Neural crest cell (in vitro differentiated cells): ENCODE measurements at regions not wholly inside any gene's neighbourhood (a gene's known extent, or its start where the extent isn't known, plus 50 kb on each side); places are given as distances from the start of the nearest gene placed in this dataset.

Source experiments
- DNase-seq: peaks from one replicate; pipeline ENCODE4 v3.0.0; 2021; ENCODE audit warnings: low read depth, mixed read lengths, low spot score
- H3K27ac Mint-ChIP-seq: one replicate; pipeline ENCODE4 v1.8.0; 2021; ENCODE audit warnings: mild to moderate bottlenecking, mixed read lengths; ENCODE audit not compliant: unreplicated experiment
- H3K27me3 Mint-ChIP-seq: 2 replicates; pipeline ENCODE4 v1.8.0; 2021; ENCODE audit warnings: low read depth, mild to moderate bottlenecking, mixed read lengths
- H3K36me3 Mint-ChIP-seq: 2 replicates; pipeline ENCODE4 v1.8.0; 2021; ENCODE audit warnings: low read depth, mild to moderate bottlenecking, mixed read lengths
- H3K4me1 Mint-ChIP-seq: 2 replicates; pipeline ENCODE4 v1.8.0; 2021; ENCODE audit warnings: mixed read lengths
- H3K4me3 Mint-ChIP-seq: one replicate; pipeline ENCODE4 v1.8.0; 2021; ENCODE audit warnings: mild to moderate bottlenecking, mixed read lengths
- H3K9me3 Mint-ChIP-seq: 2 replicates; pipeline ENCODE4 v1.8.0; 2021; ENCODE audit warnings: mixed read lengths
- CTCF ChIP-seq: fragments of 200-600 bp; sonication (generic); conservative IDR thresholded peaks from 2 replicates; pipeline ENCODE4 v1.5.0; 2021; ENCODE audit warnings: antibody characterized with exemption, mild to moderate bottlenecking

DNA sequence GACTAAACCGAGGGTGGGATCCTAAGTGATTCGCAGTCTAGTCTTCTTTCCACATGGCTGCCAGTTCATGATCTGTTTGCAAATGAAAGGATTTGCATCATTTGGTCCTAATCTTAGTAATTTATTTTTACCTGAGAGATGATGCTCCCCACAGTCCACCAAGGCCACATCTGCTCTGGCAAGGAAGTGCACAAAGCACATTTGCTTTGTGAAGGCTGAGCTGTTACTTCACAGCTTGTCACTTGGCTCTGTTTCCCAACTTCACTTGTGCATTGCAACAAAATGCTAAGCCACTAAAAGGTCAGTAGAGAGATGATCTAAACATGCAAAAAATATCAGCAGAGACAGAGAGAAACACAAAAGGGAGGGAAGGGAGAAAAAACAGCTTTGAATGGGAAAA is 128.5 kb upstream of the VLDLR start:
- no peak overlapping the region for H3K4me3 Mint-ChIP-seq
- no peak overlapping the region for H3K27ac Mint-ChIP-seq
- peaks cover 9% of the 10 kb centered on the region for H3K4me1 Mint-ChIP-seq
- H3K36me3 Mint-ChIP-seq: peaks cover 2% of the 10 kb centered on the region
- no peak for TF ChIP-seq CTCF
- no peaks in the 10 kb centered on the region for H3K27me3 Mint-ChIP-seq
- no peaks in the 10 kb centered on the region for H3K9me3 Mint-ChIP-seq
- no peak for DNase-seq

- no peak for TF ChIP-seq CTCF
- H3K27ac Mint-ChIP-seq: no peak overlapping the region
- DNase-seq: no peak
- peaks cover 2% of the 10 kb centered on the region for H3K36me3 Mint-ChIP-seq
- H3K4me1 Mint-ChIP-seq: peaks cover 9% of the 10 kb centered on the region
- no peaks in the 10 kb centered on the region for H3K9me3 Mint-ChIP-seq
- H3K4me3 Mint-ChIP-seq: no peak overlapping the region
- no peaks in the 10 kb centered on the region for H3K27me3 Mint-ChIP-seq
These were observed 128.1 kb upstream of the VLDLR start for GRCh38 chr9:2493529-2493928.

DNA sequence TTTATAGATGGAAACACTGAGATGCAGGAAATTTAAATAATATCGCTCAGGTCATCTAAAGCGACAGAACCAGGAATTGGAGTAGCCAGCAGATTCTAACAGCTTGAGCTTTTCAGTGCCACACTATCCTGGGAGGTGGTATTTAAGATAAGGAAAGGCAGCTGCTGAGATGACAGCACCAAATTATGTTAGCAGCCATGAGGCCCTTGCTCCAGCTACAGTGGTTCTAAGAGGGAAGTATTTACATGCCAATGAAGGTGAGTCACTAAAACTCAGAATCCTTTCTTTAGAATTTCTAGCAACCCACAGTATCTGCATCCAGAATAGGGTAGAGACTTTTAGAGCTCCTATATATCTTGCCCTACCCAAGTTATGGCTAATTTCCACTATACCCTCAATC is 127.0 kb upstream of the VLDLR start:
- Mint-ChIP-seq H3K27me3 (no peaks in the 10 kb centered on the region), H3K9me3 (no peaks in the 10 kb centered on the region), H3K27ac (no peak overlapping the region), H3K36me3 (peaks cover 2% of the 10 kb centered on the region), H3K4me3 (no peak overlapping the region), H3K4me1 (peaks cover 7% of the 10 kb centered on the region)
- DNase-seq: no peak
- TF ChIP-seq CTCF: no peak

GRCh38 chr9:2495221-2496005 is 126.2 kb upstream of the VLDLR start:
- no peak overlapping the region for H3K4me3 Mint-ChIP-seq
- no peak for DNase-seq
- no peaks in the 10 kb centered on the region for H3K27me3 Mint-ChIP-seq
- no peak overlapping the region for H3K27ac Mint-ChIP-seq
- no peaks in the 10 kb centered on the region for H3K9me3 Mint-ChIP-seq
- TF ChIP-seq CTCF: no peak
- no peaks in the 10 kb centered on the region for H3K4me1 Mint-ChIP-seq
- H3K36me3 Mint-ChIP-seq: peaks cover 2% of the 10 kb centered on the region

DNA sequence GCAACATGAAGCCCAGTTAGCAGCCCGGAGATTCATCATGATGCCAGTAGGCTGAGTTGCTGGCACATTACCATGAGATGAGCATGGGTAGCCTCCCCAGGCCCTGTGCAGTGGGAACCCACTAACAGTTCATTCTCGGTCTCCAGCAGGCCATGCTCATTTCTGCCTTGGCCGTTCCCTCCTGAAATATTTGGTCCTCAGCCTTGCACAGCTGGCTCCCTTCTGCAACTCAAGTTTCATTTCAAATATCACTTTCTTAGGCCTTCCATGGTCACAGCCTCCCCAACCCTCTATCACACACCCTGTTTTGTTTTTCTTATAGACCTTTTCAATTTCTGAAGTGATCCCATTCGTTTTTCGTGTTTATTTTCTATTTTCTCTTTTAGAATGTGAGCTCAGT is 125.4 kb upstream of the VLDLR start:
- no peaks in the 10 kb centered on the region for H3K36me3 Mint-ChIP-seq
- no peaks in the 10 kb centered on the region for H3K9me3 Mint-ChIP-seq
- H3K4me3 Mint-ChIP-seq: no peak overlapping the region
- no peak overlapping the region for H3K27ac Mint-ChIP-seq
- no peak for TF ChIP-seq CTCF
- H3K27me3 Mint-ChIP-seq: no peaks in the 10 kb centered on the region
- H3K4me1 Mint-ChIP-seq: no peaks in the 10 kb centered on the region
- no peak for DNase-seq
